GM18907 (cell line): ENCODE measurements at regions not wholly inside any gene's neighbourhood (a gene's known extent, or its start where the extent isn't known, plus 50 kb on each side); places are given as distances from the start of the nearest gene placed in this dataset.
"Not testable (repeated sequence)": the region's sequence is repeated elsewhere in the genome, so short reads cannot be mapped to it uniquely, and the experiment has no call there.

Source experiments
- ATAC-seq: cut with Tn5 transposase; IDR thresholded peaks from one replicate; pipeline ENCODE4 v1.9.1; 2021; ENCODE audit warnings: mild to moderate bottlenecking, moderate library complexity; ENCODE audit not compliant: unreplicated experiment

GRCh38 chr6:22119500-22119899 lies 177.3 kb downstream of the PRL start:
- ATAC-seq = no peak

- no peak for ATAC-seq
Measured at GRCh38 chr6:22124756-22125155, 172.1 kb downstream of the PRL start.

- no peak for ATAC-seq
Measured at GRCh38 chr6:22126910-22127309, 169.9 kb downstream of the PRL start.

- ATAC-seq = no peak
Measured at GRCh38 chr6:22129751-22130150, 167.1 kb downstream of the PRL start.

GRCh38 chr6:22132656-22133055 lies 164.2 kb downstream of the PRL start:
- ATAC-seq = no peak

GRCh38 chr6:22133357-22133756 lies 163.5 kb downstream of the PRL start:
- no peak for ATAC-seq

- no peak for ATAC-seq
Measured at GRCh38 chr6:22134308-22134707, 162.5 kb downstream of the PRL start.

- no peak for ATAC-seq
Measured at GRCh38 chr6:22135395-22135794, 161.4 kb downstream of the PRL start.

GRCh38 chr6:22140736-22141135 lies 156.1 kb downstream of the PRL start:
- ATAC-seq = not testable (repeated sequence)

- no peak for ATAC-seq
Measured at GRCh38 chr6:22141241-22141745, 155.5 kb downstream of the PRL start.

- no peak for ATAC-seq
Measured at GRCh38 chr6:22142856-22143255, 154.0 kb downstream of the PRL start.

- ATAC-seq = no peak
Measured at GRCh38 chr6:22145376-22145775, 151.5 kb downstream of the PRL start.

- ATAC-seq = no peak
Measured at GRCh38 chr6:22145823-22146677, 150.8 kb downstream of the PRL start.

GRCh38 chr6:22146678-22146930 lies 150.2 kb downstream of the PRL start:
- ATAC-seq = no peak

- ATAC-seq = no peak
Measured at GRCh38 chr6:22146931-22147701, 149.7 kb downstream of the PRL start.

GRCh38 chr6:22147921-22148776 lies 148.7 kb downstream of the PRL start:
- ATAC-seq = no peak

GRCh38 chr6:22149096-22149495 lies 147.7 kb downstream of the PRL start:
- ATAC-seq = no peak

- no peak for ATAC-seq
Measured at GRCh38 chr6:22149501-22150367, 147.1 kb downstream of the PRL start.

- ATAC-seq = no peak
Measured at GRCh38 chr6:22150368-22151035, 146.3 kb downstream of the PRL start.

GRCh38 chr6:22151892-22152291 lies 144.9 kb downstream of the PRL start:
- no peak for ATAC-seq
